Glutamatergic neuron (in vitro differentiated cells): ENCODE measurements at regions not wholly inside any gene's neighbourhood (a gene's known extent, or its start where the extent isn't known, plus 50 kb on each side); places are given as distances from the start of the nearest gene placed in this dataset.

Experiments
- DNase-seq: peaks from one replicate; pipeline ENCODE4 v3.0.0; 2022
- H3K27ac Mint-ChIP-seq: one replicate; pipeline ENCODE4 v1.8.0; 2020; ENCODE audit warnings: mild to moderate bottlenecking, mixed read lengths, inconsistent platforms; ENCODE audit not compliant: unreplicated experiment
- H3K27me3 Mint-ChIP-seq: one replicate; pipeline ENCODE4 v1.8.0; 2020; ENCODE audit warnings: mild to moderate bottlenecking, moderate library complexity, mixed read lengths, inconsistent platforms; ENCODE audit not compliant: unreplicated experiment
- H3K36me3 Mint-ChIP-seq: one replicate; pipeline ENCODE4 v1.8.0; 2020; ENCODE audit warnings: mild to moderate bottlenecking, mixed read lengths, inconsistent platforms; ENCODE audit not compliant: unreplicated experiment
- H3K4me1 Mint-ChIP-seq: one replicate; pipeline ENCODE4 v1.8.0; 2020; ENCODE audit warnings: mild to moderate bottlenecking, low read depth, mixed read lengths, inconsistent platforms; ENCODE audit not compliant: unreplicated experiment
- H3K4me3 Mint-ChIP-seq: one replicate; pipeline ENCODE4 v1.8.0; 2020; ENCODE audit warnings: mild to moderate bottlenecking, mixed read lengths, inconsistent platforms; ENCODE audit not compliant: unreplicated experiment
- H3K9me3 Mint-ChIP-seq: one replicate; pipeline ENCODE4 v1.8.0; 2020; ENCODE audit warnings: mild to moderate bottlenecking, moderate library complexity, mixed read lengths, inconsistent platforms; ENCODE audit not compliant: unreplicated experiment
- CTCF ChIP-seq: fragments of 200-600 bp; sonication (generic); IDR thresholded peaks from one replicate; pipeline ENCODE4 v1.5.0; 2021; ENCODE audit not compliant: partially characterized antibody, unreplicated experiment

GRCh38 chr11:112719736-112720525, 241.3 kb upstream of the NCAM1 start:
- no peak for TF ChIP-seq CTCF
- H3K36me3 Mint-ChIP-seq: no peaks in the 10 kb centered on the region
- peaks cover 6% of the 10 kb centered on the region for H3K27me3 Mint-ChIP-seq
- no peak overlapping the region for H3K4me3 Mint-ChIP-seq
- peaks cover 3% of the 10 kb centered on the region for H3K4me1 Mint-ChIP-seq
- no peak overlapping the region for H3K27ac Mint-ChIP-seq
- H3K9me3 Mint-ChIP-seq: no peaks in the 10 kb centered on the region
- DNase-seq: no peak

DNA sequence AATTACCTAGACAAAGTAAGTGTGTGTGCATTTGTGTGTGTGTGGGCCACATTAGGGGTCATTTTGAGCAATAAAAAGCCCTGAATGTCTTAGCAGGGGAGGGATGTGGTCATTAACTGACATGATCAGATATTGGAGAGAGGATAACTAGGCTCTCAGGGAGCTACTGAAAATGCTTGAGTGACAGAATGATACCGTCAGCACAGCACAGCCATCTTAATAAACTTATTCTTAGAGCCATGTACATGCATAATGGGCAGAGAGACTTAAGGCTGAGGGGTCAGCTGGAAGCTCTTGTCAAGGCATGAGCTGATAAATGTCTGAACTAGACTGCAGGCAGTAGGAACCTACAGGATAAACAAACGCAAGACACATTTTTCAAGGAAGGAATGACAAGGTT, 239.1 kb upstream of the NCAM1 start:
- Mint-ChIP-seq H3K36me3 (no peaks in the 10 kb centered on the region), H3K9me3 (no peaks in the 10 kb centered on the region), H3K4me3 (no peak overlapping the region), H3K27ac (no peak overlapping the region), H3K27me3 (peaks cover 8% of the 10 kb centered on the region), H3K4me1 (peaks cover 3% of the 10 kb centered on the region)
- DNase-seq: no peak
- TF ChIP-seq CTCF: no peak

- peaks cover 3% of the 10 kb centered on the region for H3K4me1 Mint-ChIP-seq
- DNase-seq: no peak
- no peak overlapping the region for H3K4me3 Mint-ChIP-seq
- TF ChIP-seq CTCF: no peak
- peak overlapping the region; percentile 4 for H3K27ac Mint-ChIP-seq
- peaks cover 4% of the 10 kb centered on the region for H3K27me3 Mint-ChIP-seq
- no peaks in the 10 kb centered on the region for H3K9me3 Mint-ChIP-seq
- no peaks in the 10 kb centered on the region for H3K36me3 Mint-ChIP-seq
Measured at GRCh38 chr11:112722876-112723275, 238.3 kb upstream of the NCAM1 start.

- no peak for TF ChIP-seq CTCF
- peak overlapping the region; percentile 71 for H3K27ac Mint-ChIP-seq
- no peaks in the 10 kb centered on the region for H3K9me3 Mint-ChIP-seq
- no peak overlapping the region for H3K4me3 Mint-ChIP-seq
- no peak for DNase-seq
- peaks cover 3% of the 10 kb centered on the region for H3K4me1 Mint-ChIP-seq
- H3K36me3 Mint-ChIP-seq: no peaks in the 10 kb centered on the region
- H3K27me3 Mint-ChIP-seq: peaks cover 4% of the 10 kb centered on the region
Measured at GRCh38 chr11:112723676-112724495, 237.3 kb upstream of the NCAM1 start.

GRCh38 chr11:112724496-112724790, 236.8 kb upstream of the NCAM1 start:
- H3K27me3 Mint-ChIP-seq: peaks cover 4% of the 10 kb centered on the region
- H3K36me3 Mint-ChIP-seq: no peaks in the 10 kb centered on the region
- no peak for TF ChIP-seq CTCF
- no peak overlapping the region for H3K27ac Mint-ChIP-seq
- H3K9me3 Mint-ChIP-seq: no peaks in the 10 kb centered on the region
- H3K4me3 Mint-ChIP-seq: no peak overlapping the region
- DNase-seq: no peak
- H3K4me1 Mint-ChIP-seq: peaks cover 3% of the 10 kb centered on the region
